GM23338 (cell line): ENCODE measurements at regions not wholly inside any gene's neighbourhood (a gene's known extent, or its start where the extent isn't known, plus 50 kb on each side); places are given as distances from the start of the nearest gene placed in this dataset.

Source experiments
- ATAC-seq: fragments of 200-7000 bp; cut with Tn5 transposase; 3 replicates; pipeline ENCODE4 v1.9.1; 2020
- DNase-seq: peaks from one replicate; pipeline ENCODE4 v3.0.0-alpha.2; 2015; ENCODE audit warnings: low spot score
- H2AFZ ChIP-seq: fragments of 200-600 bp; sonication (generic); 2 replicates; pipeline ENCODE4 v1.8.0; 2016; ENCODE audit warnings: antibody characterized with exemption, mild to moderate bottlenecking, moderate library complexity
- H3F3A ChIP-seq: fragments of 200-600 bp; sonication (generic); replicated peaks from 2 replicates; pipeline ENCODE4 v1.8.0; 2017; ENCODE audit warnings: antibody characterized with exemption, mixed run types, low read depth
- H3K27ac ChIP-seq: fragments of 200-600 bp; sonication (generic); 2 replicates; pipeline ENCODE4 v1.6.1; 2016; ENCODE audit warnings: low read depth
- H3K27me3 ChIP-seq: fragments of 200-600 bp; sonication (generic); 2 replicates; pipeline ENCODE4 v1.8.0; 2016; ENCODE audit warnings: mild to moderate bottlenecking, mixed run types, moderate library complexity; ENCODE audit not compliant: insufficient read depth
- H3K36me3 ChIP-seq: fragments of 200-600 bp; sonication (generic); 2 replicates; pipeline ENCODE4 v1.8.0; 2016; ENCODE audit warnings: mild to moderate bottlenecking; ENCODE audit not compliant: insufficient read depth
- H3K4me1 ChIP-seq: fragments of 200-600 bp; sonication (generic); 2 replicates; pipeline ENCODE4 v1.8.0; 2016; ENCODE audit warnings: mild to moderate bottlenecking, moderate library complexity; ENCODE audit not compliant: insufficient read depth
- H3K4me2 ChIP-seq: fragments of 200-600 bp; sonication (generic); 2 replicates; pipeline ENCODE4 v1.7.1; 2017; ENCODE audit warnings: mixed run types
- H3K4me3 ChIP-seq: fragments of 200-600 bp; sonication (generic); 2 replicates; pipeline ENCODE4 v1.6.1; 2016; ENCODE audit warnings: mixed run types
- H3K79me2 ChIP-seq: fragments of 200-600 bp; sonication (generic); replicated peaks from 2 replicates; pipeline ENCODE4 v1.8.0; 2017; ENCODE audit warnings: mild to moderate bottlenecking; ENCODE audit not compliant: insufficient read depth
- H3K9me2 ChIP-seq: fragments of 200-600 bp; sonication (generic); 2 replicates; pipeline ENCODE4 v1.8.0; 2017; ENCODE audit not compliant: insufficient read depth
- H4K20me1 ChIP-seq: fragments of 200-600 bp; sonication (generic); replicated peaks from 2 replicates; pipeline ENCODE4 v1.8.0; 2017; ENCODE audit warnings: mild to moderate bottlenecking; ENCODE audit not compliant: insufficient read depth
- H3K27ac Mint-ChIP-seq: 2 replicates; pipeline ENCODE4 v1.8.0; 2020; ENCODE audit warnings: inconsistent platforms, mild to moderate bottlenecking, moderate library complexity, mixed read lengths
- H3K27me3 Mint-ChIP-seq: 3 replicates; pipeline ENCODE4 v1.8.0; 2022; ENCODE audit warnings: low read depth, mild to moderate bottlenecking, moderate library complexity, mixed read lengths, inconsistent platforms; ENCODE audit not compliant: insufficient read depth, poor library complexity
- H3K36me3 Mint-ChIP-seq: 3 replicates; pipeline ENCODE4 v1.8.0; 2021; ENCODE audit warnings: low read depth, mild to moderate bottlenecking, inconsistent platforms, moderate library complexity, mixed read lengths
- H3K4me1 Mint-ChIP-seq: 3 replicates; pipeline ENCODE4 v1.8.0; 2020; ENCODE audit warnings: mild to moderate bottlenecking, inconsistent platforms, mixed read lengths
- H3K4me3 Mint-ChIP-seq: 3 replicates; pipeline ENCODE4 v1.8.0; 2021; ENCODE audit warnings: moderate library complexity, mild to moderate bottlenecking, inconsistent platforms, mixed read lengths
- H3K9me3 Mint-ChIP-seq: 3 replicates; pipeline ENCODE4 v1.8.0; 2020; ENCODE audit warnings: moderate library complexity, mild to moderate bottlenecking, inconsistent platforms, mixed read lengths
- CREB1 ChIP-seq: fragments of 250-450 bp; sonication (Bioruptor Pico); IDR thresholded peaks from 2 replicates; pipeline ENCODE4 v1.5.0; 2020; ENCODE audit warnings: low read depth, mild to moderate bottlenecking, moderate library complexity
- ETS1 ChIP-seq: IDR thresholded peaks from 2 replicates; pipeline ENCODE4 v1.6.1; 2016; ENCODE audit warnings: antibody characterized with exemption
- EZH2 ChIP-seq: fragments of 200-600 bp; sonication (generic); IDR thresholded peaks from one replicate; pipeline ENCODE4 v1.8.0; 2017; ENCODE audit warnings: antibody characterized with exemption, mild to moderate bottlenecking, low read depth; ENCODE audit not compliant: unreplicated experiment
- JUNB ChIP-seq: IDR thresholded peaks from one replicate; pipeline ENCODE4 v1.6.1; 2016; ENCODE audit warnings: antibody characterized with exemption; ENCODE audit not compliant: unreplicated experiment
- NANOG ChIP-seq: IDR thresholded peaks from 2 replicates; pipeline ENCODE4 v1.6.1; 2016; ENCODE audit warnings: antibody characterized with exemption, borderline replicate concordance
- REST ChIP-seq: IDR thresholded peaks from one replicate; pipeline ENCODE4 v1.6.1; 2018; ENCODE audit warnings: antibody characterized with exemption; ENCODE audit not compliant: unreplicated experiment
- STAT1 ChIP-seq: IDR thresholded peaks from one replicate; pipeline ENCODE4 v1.6.1; 2016; ENCODE audit warnings: antibody characterized with exemption; ENCODE audit not compliant: unreplicated experiment
- ZNF114 ChIP-seq: fragments of 250-450 bp; sonication (Bioruptor Pico); IDR thresholded peaks from 2 replicates; pipeline ENCODE4 v1.5.0; 2020; ENCODE audit warnings: mild to moderate bottlenecking, moderate library complexity
- ZNF462 ChIP-seq: fragments of 250-450 bp; sonication (Bioruptor Pico); IDR thresholded peaks from 2 replicates; pipeline ENCODE4 v1.5.0; 2020; ENCODE audit warnings: mild to moderate bottlenecking, moderate library complexity
- TF ChIP-seq, protein P1 (sequence below), 2 experiments: fragments of 200-600 bp in 1 of 2; sonication (generic) in 1 of 2; conservative IDR thresholded peaks; 2 replicates each; pipeline versions ENCODE4 v1.5.1 to v1.6.1; 2016 to 2017; ENCODE audit warnings: antibody characterized with exemption in 2 of 2, low read depth in 2 of 2, mild to moderate bottlenecking in 2 of 2, moderate library complexity in 1 of 2

- H3K27me3 ChIP-seq, result no peaks in the 10 kb centered on the region
- TF ChIP-seq, protein P1, sequence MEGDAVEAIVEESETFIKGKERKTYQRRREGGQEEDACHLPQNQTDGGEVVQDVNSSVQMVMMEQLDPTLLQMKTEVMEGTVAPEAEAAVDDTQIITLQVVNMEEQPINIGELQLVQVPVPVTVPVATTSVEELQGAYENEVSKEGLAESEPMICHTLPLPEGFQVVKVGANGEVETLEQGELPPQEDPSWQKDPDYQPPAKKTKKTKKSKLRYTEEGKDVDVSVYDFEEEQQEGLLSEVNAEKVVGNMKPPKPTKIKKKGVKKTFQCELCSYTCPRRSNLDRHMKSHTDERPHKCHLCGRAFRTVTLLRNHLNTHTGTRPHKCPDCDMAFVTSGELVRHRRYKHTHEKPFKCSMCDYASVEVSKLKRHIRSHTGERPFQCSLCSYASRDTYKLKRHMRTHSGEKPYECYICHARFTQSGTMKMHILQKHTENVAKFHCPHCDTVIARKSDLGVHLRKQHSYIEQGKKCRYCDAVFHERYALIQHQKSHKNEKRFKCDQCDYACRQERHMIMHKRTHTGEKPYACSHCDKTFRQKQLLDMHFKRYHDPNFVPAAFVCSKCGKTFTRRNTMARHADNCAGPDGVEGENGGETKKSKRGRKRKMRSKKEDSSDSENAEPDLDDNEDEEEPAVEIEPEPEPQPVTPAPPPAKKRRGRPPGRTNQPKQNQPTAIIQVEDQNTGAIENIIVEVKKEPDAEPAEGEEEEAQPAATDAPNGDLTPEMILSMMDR (conservative IDR thresholded peaks at IDR 0.05; ENCODE audit: low read depth in 2 of 2), result no peak
- TF ChIP-seq JUNB (no peak), ZNF114 (no peak), ZNF462 (no peak), CREB1 (CRISPR knock-in tag) (no peak), STAT1 (no peak), REST (no peak), NANOG (no peak), EZH2 (no peak), ETS1 (no peak)
- DNase-seq (no peak), ATAC-seq (no peak)
- Mint-ChIP-seq H3K27ac (no peak overlapping the region), H3K4me1 (peaks cover 26% of the 10 kb centered on the region), H3K36me3 (no peaks in the 10 kb centered on the region), H3K4me3 (no peak overlapping the region), H3K27me3 (peaks cover 6% of the 10 kb centered on the region), H3K9me3 (no peaks in the 10 kb centered on the region)
- no peak overlapping the region for H3K4me3 ChIP-seq
- H2AFZ ChIP-seq, result no peak overlapping the region
- no peaks in the 10 kb centered on the region for H3K9me2 ChIP-seq
- H3K27ac ChIP-seq, result no peak overlapping the region
- H3K4me2 ChIP-seq, result no peak overlapping the region
- H3K36me3 ChIP-seq, result no peaks in the 10 kb centered on the region
- H4K20me1 ChIP-seq, result no peaks in the 10 kb centered on the region
- H3K4me1 ChIP-seq, result peaks cover 3% of the 10 kb centered on the region; the same call in 1 of the 2 replicates
- H3K79me2 ChIP-seq, result no peaks in the 10 kb centered on the region
- no peaks in the 10 kb centered on the region for H3F3A ChIP-seq
Measured at GRCh38 chr15:70249616-70250015, 151.9 kb upstream of the TLE3 start.
